Iris pigment epithelial cell (primary cell): ENCODE measurements at regions not wholly inside any gene's neighbourhood (a gene's known extent, or its start where the extent isn't known, plus 50 kb on each side); places are given as distances from the start of the nearest gene placed in this dataset.

Source experiments
- DNase-seq: peaks from one replicate; pipeline ENCODE4 v3.0.0-alpha.2; 2011; ENCODE audit warnings: low read depth

- no peak for DNase-seq
Measured at GRCh38 chr2:200054681-200055468, 99.5 kb downstream of the MAIP1 start.

GRCh38 chr2:200056105-200056504 is 100.7 kb downstream of the MAIP1 start:
- no peak for DNase-seq

GRCh38 chr2:200063155-200063554 is 107.8 kb downstream of the MAIP1 start:
- no peak for DNase-seq

- DNase-seq = no peak
Measured at GRCh38 chr2:200064879-200065278, 109.5 kb downstream of the MAIP1 start.

GRCh38 chr2:200065477-200065876 is 110.1 kb downstream of the MAIP1 start:
- no peak for DNase-seq

- DNase-seq = no peak
Measured at GRCh38 chr2:200066417-200066816, 111.0 kb downstream of the MAIP1 start.

- DNase-seq = no peak
Measured at GRCh38 chr2:200068642-200069041, 113.3 kb downstream of the MAIP1 start.

GRCh38 chr2:200077210-200077650 is 121.8 kb downstream of the MAIP1 start:
- peak; percentile 95 for DNase-seq

GRCh38 chr2:200077838-200078237 is 122.5 kb downstream of the MAIP1 start:
- peak; percentile 68 for DNase-seq

- no peak for DNase-seq
Measured at GRCh38 chr2:200079356-200079755, 124.0 kb downstream of the MAIP1 start.

GRCh38 chr2:200081236-200081635 is 125.9 kb downstream of the MAIP1 start:
- DNase-seq = no peak

GRCh38 chr2:200081811-200082210 is 126.4 kb downstream of the MAIP1 start:
- no peak for DNase-seq

- DNase-seq = no peak
Measured at GRCh38 chr2:200084036-200084435, 128.7 kb downstream of the MAIP1 start.

GRCh38 chr2:200086911-200087310 is 131.5 kb downstream of the MAIP1 start:
- peak; percentile 47 for DNase-seq

- DNase-seq = no peak
Measured at GRCh38 chr2:200087451-200087850, 132.1 kb downstream of the MAIP1 start.

GRCh38 chr2:200089040-200089755 is 133.8 kb downstream of the MAIP1 start:
- no peak for DNase-seq

- no peak for DNase-seq
Measured at GRCh38 chr2:200089756-200090109, 134.4 kb downstream of the MAIP1 start.

GRCh38 chr2:200090683-200091082 is 135.3 kb downstream of the MAIP1 start:
- no peak for DNase-seq

GRCh38 chr2:200091126-200091525 is 135.7 kb downstream of the MAIP1 start:
- DNase-seq = no peak

- no peak for DNase-seq
Measured at GRCh38 chr2:200092235-200092634, 136.9 kb downstream of the MAIP1 start.

GRCh38 chr2:200095436-200095835 is 140.1 kb downstream of the MAIP1 start:
- DNase-seq = no peak

- no peak for DNase-seq
Measured at GRCh38 chr2:200099256-200099655, 143.9 kb downstream of the MAIP1 start.

GRCh38 chr2:200100027-200100426 is 144.6 kb downstream of the MAIP1 start:
- no peak for DNase-seq

- DNase-seq = no peak
Measured at GRCh38 chr2:200101922-200102321, 146.5 kb downstream of the MAIP1 start.
